HFFc6 (cell line): ENCODE measurements at regions not wholly inside any gene's neighbourhood (a gene's known extent, or its start where the extent isn't known, plus 50 kb on each side); places are given as distances from the start of the nearest gene placed in this dataset.

ENCODE experiments used
- DNase-seq: peaks from one replicate; pipeline ENCODE4 v3.0.0-alpha.2; 2018
- H3K27ac Mint-ChIP-seq: 2 replicates; pipeline ENCODE4 v1.8.0; 2020; ENCODE audit warnings: mild to moderate bottlenecking, mixed read lengths
- H3K27me3 Mint-ChIP-seq: 2 replicates; pipeline ENCODE4 v1.8.0; 2021; ENCODE audit warnings: mild to moderate bottlenecking, moderate library complexity, mixed read lengths; ENCODE audit not compliant: insufficient read depth
- H3K36me3 Mint-ChIP-seq: 2 replicates; pipeline ENCODE4 v1.8.0; 2021; ENCODE audit warnings: low read depth, mixed read lengths
- H3K4me1 Mint-ChIP-seq: 2 replicates; pipeline ENCODE4 v1.8.0; 2020; ENCODE audit warnings: low read depth, mixed read lengths
- H3K4me3 Mint-ChIP-seq: 2 replicates; pipeline ENCODE4 v1.8.0; 2020; ENCODE audit warnings: mild to moderate bottlenecking, moderate library complexity, mixed read lengths
- H3K9me3 Mint-ChIP-seq: 2 replicates; pipeline ENCODE4 v1.8.0; 2020; ENCODE audit warnings: mild to moderate bottlenecking, mixed read lengths
- CTCF ChIP-seq: fragments of 200-600 bp; sonication (generic); IDR thresholded peaks from 2 replicates; pipeline ENCODE4 v1.5.0; 2021; ENCODE audit warnings: antibody characterized with exemption, mild to moderate bottlenecking

GRCh38 chrX:69357317-69357716 is 146.8 kb upstream of the NALF2 start:
- Mint-ChIP-seq H3K4me1 (no peaks in the 10 kb centered on the region; the same call in 1 of the 2 replicates), H3K9me3 (peaks cover 11% of the 10 kb centered on the region; the same call in 1 of the 2 replicates), H3K27ac (no peak overlapping the region), H3K27me3 (no peaks in the 10 kb centered on the region; the same call in 1 of the 2 replicates), H3K4me3 (no peak overlapping the region), H3K36me3 (no peaks in the 10 kb centered on the region; the same call in 1 of the 2 replicates)
- DNase-seq: no peak
- TF ChIP-seq CTCF: no peak

- peaks cover 8% of the 10 kb centered on the region for H3K27me3 Mint-ChIP-seq
- no peak for TF ChIP-seq CTCF
Measured at GRCh38 chrX:69324851-69325250, 159.6 kb upstream of the PJA1 start.

GRCh38 chrX:69323786-69324720 is 158.8 kb upstream of the PJA1 start:
- DNase-seq: no peak
- Mint-ChIP-seq H3K27me3 (peaks cover 8% of the 10 kb centered on the region), H3K36me3 (no peaks in the 10 kb centered on the region), H3K9me3 (no peaks in the 10 kb centered on the region), H3K4me3 (no peak overlapping the region), H3K4me1 (no peaks in the 10 kb centered on the region), H3K27ac (no peak overlapping the region)
- TF ChIP-seq CTCF: no peak

More at GRCh38 chrX:69324851-69325250, 159.6 kb upstream of the PJA1 start:
- no peak for DNase-seq
- H3K27ac Mint-ChIP-seq: no peak overlapping the region
- H3K4me3 Mint-ChIP-seq: no peak overlapping the region
- no peaks in the 10 kb centered on the region for H3K4me1 Mint-ChIP-seq
- no peaks in the 10 kb centered on the region for H3K36me3 Mint-ChIP-seq
- no peaks in the 10 kb centered on the region for H3K9me3 Mint-ChIP-seq

- DNase-seq: no peak
Measured at GRCh38 chrX:69321789-69322188, 156.5 kb upstream of the PJA1 start.

GRCh38 chrX:69321006-69321655 is 155.9 kb upstream of the PJA1 start:
- H3K27me3 Mint-ChIP-seq: peaks cover 4% of the 10 kb centered on the region; the same call in 1 of the 2 replicates
- no peak for DNase-seq
- no peak overlapping the region for H3K27ac Mint-ChIP-seq
- no peaks in the 10 kb centered on the region for H3K36me3 Mint-ChIP-seq
- H3K4me1 Mint-ChIP-seq: no peaks in the 10 kb centered on the region
- H3K4me3 Mint-ChIP-seq: no peak overlapping the region
- no peak for TF ChIP-seq CTCF
- no peaks in the 10 kb centered on the region for H3K9me3 Mint-ChIP-seq

More at GRCh38 chrX:69321789-69322188, 156.5 kb upstream of the PJA1 start:
- peaks cover 3% of the 10 kb centered on the region; the same call in 1 of the 2 replicates for H3K27me3 Mint-ChIP-seq
- no peak overlapping the region for H3K27ac Mint-ChIP-seq
- no peaks in the 10 kb centered on the region for H3K9me3 Mint-ChIP-seq
- H3K4me1 Mint-ChIP-seq: no peaks in the 10 kb centered on the region
- H3K36me3 Mint-ChIP-seq: no peaks in the 10 kb centered on the region
- no peak overlapping the region for H3K4me3 Mint-ChIP-seq
- TF ChIP-seq CTCF: no peak
